CD14-positive monocyte (primary cell): ENCODE measurements at regions not wholly inside any gene's neighbourhood (a gene's known extent, or its start where the extent isn't known, plus 50 kb on each side); places are given as distances from the start of the nearest gene placed in this dataset.

Experiments
- DNase-seq, 3 donors: peaks; one replicate each; pipeline ENCODE4 v3.0.0-alpha.2; 2011 to 2022
- H2AFZ ChIP-seq: 2 replicates; pipeline ENCODE4 v1.6.0; 2012; ENCODE audit warnings: mild to moderate bottlenecking, low read depth, low read length, inconsistent platforms; ENCODE audit not compliant: insufficient read depth, poor library complexity, severe bottlenecking
- H3K27ac ChIP-seq, 2 donors: 1 replicate in 1 of 2; 2 replicates in 1 of 2; pipeline ENCODE4 v1.5.1; 2012 to 2013; ENCODE audit warnings: low read length in 2 of 2, control low read depth in 1 of 2, inconsistent platforms in 1 of 2, low read depth in 1 of 2, mild to moderate bottlenecking in 1 of 2
- H3K27me3 ChIP-seq, 2 donors: one replicate each; pipeline versions ENCODE4 v1.6.0 to v1.6.1; 2011 to 2013; ENCODE audit warnings: low read length in 2 of 2; ENCODE audit not compliant: control insufficient read depth in 2 of 2, insufficient read depth in 2 of 2
- H3K36me3 ChIP-seq, 2 donors: replicated peaks in 1 of 2; 1 replicate in 1 of 2; 2 replicates in 1 of 2; pipeline versions ENCODE4 v1.5.1 to v1.6.1; 2012 to 2013; ENCODE audit warnings: low read length in 2 of 2, control low read depth in 1 of 2, inconsistent platforms in 1 of 2, mild to moderate bottlenecking in 1 of 2; ENCODE audit not compliant: insufficient read depth in 2 of 2, control insufficient read depth in 1 of 2
- H3K4me1 ChIP-seq, 2 donors: 1 replicate in 1 of 2; 2 replicates in 1 of 2; pipeline versions ENCODE4 v1.5.1 to v1.6.1; 2012 to 2013; ENCODE audit warnings: low read length in 2 of 2, control low read depth in 1 of 2, inconsistent platforms in 1 of 2, mild to moderate bottlenecking in 1 of 2, moderate library complexity in 1 of 2; ENCODE audit not compliant: insufficient read depth in 2 of 2, control insufficient read depth in 1 of 2
- H3K4me2 ChIP-seq: replicated peaks from 2 replicates; pipeline ENCODE3; 2012; ENCODE audit warnings: low read length, moderate library complexity, mild to moderate bottlenecking; ENCODE audit not compliant: poor library complexity, severe bottlenecking; ENCODE audit errors: extremely low read depth
- H3K4me3 ChIP-seq, 3 experiments: fragments of 200-600 bp in 1 of 3; sonication (generic) in 1 of 3; replicated peaks in 1 of 3; 1 replicate in 2 of 3; 2 replicates in 1 of 3; pipeline ENCODE4 v1.5.1; 2011 to 2013; ENCODE audit warnings: low read length in 3 of 3, mild to moderate bottlenecking in 3 of 3, control low read depth in 2 of 3, low read depth in 2 of 3, inconsistent platforms in 1 of 3, moderate library complexity in 1 of 3
- H3K79me2 ChIP-seq: 2 replicates; pipeline ENCODE4 v1.6.0; 2012; ENCODE audit warnings: mild to moderate bottlenecking, control low read depth, inconsistent platforms, low read length, moderate library complexity; ENCODE audit not compliant: insufficient read depth
- H3K9ac ChIP-seq: 2 replicates; pipeline ENCODE4 v1.6.0; 2017; ENCODE audit warnings: low read length, mild to moderate bottlenecking; ENCODE audit not compliant: insufficient read depth, poor library complexity, severe bottlenecking
- H3K9me3 ChIP-seq, 2 donors: replicated peaks in 1 of 2; 1 replicate in 1 of 2; 2 replicates in 1 of 2; pipeline versions ENCODE4 v1.5.1 to v1.6.1; 2012 to 2013; ENCODE audit warnings: low read length in 2 of 2, control low read depth in 1 of 2; ENCODE audit not compliant: control insufficient read depth in 1 of 2, insufficient read depth in 1 of 2
- H4K20me1 ChIP-seq: 2 replicates; pipeline ENCODE4 v1.6.0; 2012; ENCODE audit warnings: mild to moderate bottlenecking, low read length, control low read depth, moderate library complexity; ENCODE audit not compliant: insufficient read depth
- H3K27ac Mint-ChIP-seq, 7 donors: one replicate each; pipeline ENCODE4 v1.8.0; 2020; ENCODE audit warnings: mild to moderate bottlenecking in 7 of 7, mixed read lengths in 7 of 7, moderate library complexity in 6 of 7, inconsistent platforms in 2 of 7
- H3K27me3 Mint-ChIP-seq, 3 donors: one replicate each; pipeline ENCODE4 v1.8.0; 2021 to 2022; ENCODE audit warnings: low read depth in 3 of 3, mild to moderate bottlenecking in 3 of 3, mixed read lengths in 3 of 3, moderate library complexity in 3 of 3, inconsistent platforms in 1 of 3
- H3K36me3 Mint-ChIP-seq, 2 donors: one replicate each; pipeline ENCODE4 v1.8.0; 2020; ENCODE audit warnings: mixed read lengths in 2 of 2, inconsistent platforms in 1 of 2, mild to moderate bottlenecking in 1 of 2
- H3K4me1 Mint-ChIP-seq: one replicate; pipeline ENCODE4 v1.8.0; 2020; ENCODE audit warnings: mild to moderate bottlenecking, mixed read lengths
- H3K4me3 Mint-ChIP-seq, 2 donors: one replicate each; pipeline ENCODE4 v1.8.0; 2020; ENCODE audit warnings: mild to moderate bottlenecking in 2 of 2, mixed read lengths in 2 of 2, moderate library complexity in 1 of 2
- H3K9me3 Mint-ChIP-seq, 7 donors: one replicate each; pipeline ENCODE4 v1.8.0; 2020 to 2022; ENCODE audit warnings: mixed read lengths in 7 of 7, mild to moderate bottlenecking in 6 of 7, moderate library complexity in 6 of 7, inconsistent platforms in 2 of 7
- WGBS: methylation state at CpG from one replicate; pipeline ENCODE4 v1.1.5; 2013; ENCODE audit warnings: missing lambda C conversion rate; ENCODE audit not compliant: insufficient coverage; 5-methylcytosine and 5-hydroxymethylcytosine counted together
- intact Hi-C, 2 donors: fragments of 100-400 bp; cut with micrococcal nuclease; formaldehyde crosslinking; loops; one replicate each; pipeline versions ENCODE4 v1.15.0 to v1.15.1; 2023
- TF ChIP-seq, protein P1 (sequence below): fragments of 200-600 bp; IDR thresholded peaks from one replicate; pipeline ENCODE4 v1.8.0; 2022; ENCODE audit warnings: antibody characterized with exemption, mild to moderate bottlenecking

DNA sequence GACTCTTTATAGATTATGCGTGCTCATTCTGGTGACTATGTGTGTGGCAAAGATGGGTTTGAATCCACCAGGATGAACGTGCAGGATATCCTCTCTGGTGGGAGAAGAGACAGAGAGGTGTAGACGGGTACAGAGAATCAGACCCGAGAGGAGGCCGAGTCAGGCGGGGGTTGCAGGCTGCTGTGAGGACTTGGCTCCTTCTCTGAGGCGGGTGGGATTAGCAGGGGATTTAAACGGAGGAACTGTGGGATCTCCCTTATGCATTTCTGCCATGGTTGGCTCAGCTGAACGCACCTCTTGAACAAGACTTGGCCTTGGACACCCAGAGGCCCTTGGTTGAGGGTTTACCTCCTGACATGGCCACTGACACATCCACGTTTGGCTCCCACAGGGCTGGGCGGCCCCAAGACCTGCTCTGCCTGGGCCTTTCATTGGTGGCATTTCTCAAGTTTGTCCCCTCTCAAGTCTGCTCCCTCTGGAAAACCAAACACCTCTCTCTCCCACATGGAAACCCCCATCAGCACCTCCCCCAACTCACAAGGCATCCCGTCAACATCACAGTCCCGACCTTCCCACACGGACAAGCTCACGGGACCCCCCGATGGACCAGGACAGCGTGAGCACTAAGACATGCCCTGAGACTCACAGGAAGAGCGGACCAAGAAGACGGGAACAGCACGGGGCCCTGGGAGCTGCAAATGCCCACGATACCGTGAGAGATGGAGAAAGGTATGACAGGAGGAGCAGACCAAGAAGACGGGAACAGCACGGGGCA, 158.3 kb downstream of the RTP5 start:
- TF ChIP-seq, protein P1, sequence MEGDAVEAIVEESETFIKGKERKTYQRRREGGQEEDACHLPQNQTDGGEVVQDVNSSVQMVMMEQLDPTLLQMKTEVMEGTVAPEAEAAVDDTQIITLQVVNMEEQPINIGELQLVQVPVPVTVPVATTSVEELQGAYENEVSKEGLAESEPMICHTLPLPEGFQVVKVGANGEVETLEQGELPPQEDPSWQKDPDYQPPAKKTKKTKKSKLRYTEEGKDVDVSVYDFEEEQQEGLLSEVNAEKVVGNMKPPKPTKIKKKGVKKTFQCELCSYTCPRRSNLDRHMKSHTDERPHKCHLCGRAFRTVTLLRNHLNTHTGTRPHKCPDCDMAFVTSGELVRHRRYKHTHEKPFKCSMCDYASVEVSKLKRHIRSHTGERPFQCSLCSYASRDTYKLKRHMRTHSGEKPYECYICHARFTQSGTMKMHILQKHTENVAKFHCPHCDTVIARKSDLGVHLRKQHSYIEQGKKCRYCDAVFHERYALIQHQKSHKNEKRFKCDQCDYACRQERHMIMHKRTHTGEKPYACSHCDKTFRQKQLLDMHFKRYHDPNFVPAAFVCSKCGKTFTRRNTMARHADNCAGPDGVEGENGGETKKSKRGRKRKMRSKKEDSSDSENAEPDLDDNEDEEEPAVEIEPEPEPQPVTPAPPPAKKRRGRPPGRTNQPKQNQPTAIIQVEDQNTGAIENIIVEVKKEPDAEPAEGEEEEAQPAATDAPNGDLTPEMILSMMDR: no peak
- Mint-ChIP-seq H3K36me3 (no peaks in the 10 kb centered on the region), H3K27ac (no peak overlapping the region), H3K9me3 (peaks cover 0 to 5% (median 0%) of the 10 kb centered on the region in 7 donors), H3K4me1 (peaks cover 13% of the 10 kb centered on the region), H3K4me3 (no peak overlapping the region), H3K27me3 (peaks cover 61 to 80% (median 69%) of the 10 kb centered on the region in 3 donors)
- Histone ChIP-seq H3K9me3 (no peaks in the 10 kb centered on the region), H3K4me2 (no peak overlapping the region), H3K4me1 (peaks cover 0 to 6% of the 10 kb centered on the region in 2 donors), H3K4me3 (no peak overlapping the region), H3K36me3 (no peaks in the 10 kb centered on the region), H3K79me2 (no peaks in the 10 kb centered on the region), H2AFZ (no peak overlapping the region), H4K20me1 (no peaks in the 10 kb centered on the region), H3K27me3 (peaks cover 0 to 43% of the 10 kb centered on the region in 2 donors), H3K9ac (no peak overlapping the region), H3K27ac (no peak overlapping the region)
- DNase-seq: no peak
- intact Hi-C loops: no loop called here
- WGBS: 95% methylated on average over 23 of the region's 24 CpGs

DNA sequence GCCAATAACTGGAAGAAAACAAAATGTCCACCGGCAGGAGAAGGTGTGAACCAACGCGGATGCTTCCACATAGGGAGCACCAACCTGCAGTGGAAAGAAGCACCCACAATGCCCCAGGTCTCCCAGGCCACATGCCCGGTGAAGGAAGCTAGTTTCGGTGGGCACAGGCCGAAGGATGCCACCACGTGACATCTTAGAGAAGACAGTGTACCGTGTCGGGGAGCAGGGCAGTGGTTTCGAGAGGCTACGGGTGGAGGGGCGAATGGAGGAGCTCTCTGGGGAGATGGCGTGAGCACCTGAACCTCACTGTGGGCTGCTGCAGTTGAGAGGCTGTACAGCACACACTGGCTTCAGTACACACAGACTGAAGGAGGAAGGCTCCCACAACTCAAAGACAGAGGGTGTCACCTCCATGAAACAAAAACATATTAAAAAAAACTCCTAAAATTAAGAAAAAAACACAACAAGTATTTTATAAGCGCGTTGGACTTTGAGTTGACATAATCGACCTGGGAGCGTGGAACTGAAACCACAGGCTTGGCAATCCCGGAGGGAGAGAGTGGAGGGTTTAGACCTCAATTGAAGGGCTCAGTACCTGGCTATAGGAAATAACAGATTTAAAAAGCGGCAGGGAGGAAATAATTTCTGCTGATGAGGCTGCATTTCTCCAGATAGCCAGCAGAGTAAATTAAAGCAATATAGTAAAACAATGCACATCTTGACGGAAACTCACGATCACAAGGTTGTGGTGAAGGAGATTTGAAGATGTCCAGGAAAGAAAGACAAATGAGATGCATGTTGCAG, 160.1 kb downstream of the RTP5 start:
- no peak overlapping the region for H3K4me2 ChIP-seq
- no peak overlapping the region for H3K9ac ChIP-seq
- TF ChIP-seq, protein P1: no peak
- Mint-ChIP-seq H3K9me3 (peaks cover 0 to 5% (median 0%) of the 10 kb centered on the region in 7 donors), H3K27ac (no peak overlapping the region), H3K36me3 (no peaks in the 10 kb centered on the region), H3K4me3 (peak overlapping the region in 1 of 2 donors; percentile 23), H3K27me3 (peaks cover 62 to 82% (median 69%) of the 10 kb centered on the region in 3 donors), H3K4me1 (peaks cover 13% of the 10 kb centered on the region)
- no peak overlapping the region for H3K4me3 ChIP-seq
- H3K36me3 ChIP-seq: no peaks in the 10 kb centered on the region
- H2AFZ ChIP-seq: no peak overlapping the region
- H3K79me2 ChIP-seq: no peaks in the 10 kb centered on the region
- H3K27ac ChIP-seq: no peak overlapping the region
- no peaks in the 10 kb centered on the region for H3K9me3 ChIP-seq
- H4K20me1 ChIP-seq: no peaks in the 10 kb centered on the region
- peaks cover 0 to 6% of the 10 kb centered on the region in 2 donors for H3K4me1 ChIP-seq
- DNase-seq: no peak
- peaks cover 0 to 52% of the 10 kb centered on the region in 2 donors for H3K27me3 ChIP-seq
- 85% methylated on average over 18 of the region's 21 CpGs for WGBS
- intact Hi-C loops: no loop called here
